H7 (cell line): ENCODE measurements at regions not wholly inside any gene's neighbourhood (a gene's known extent, or its start where the extent isn't known, plus 50 kb on each side); places are given as distances from the start of the nearest gene placed in this dataset.
"Not testable (repeated sequence)": the region's sequence is repeated elsewhere in the genome, so short reads cannot be mapped to it uniquely, and the experiment has no call there.

Experiments
- DNase-seq: peaks from one replicate; pipeline ENCODE4 v3.0.0; 2012
- H3K27me3 ChIP-seq: 2 replicates; pipeline ENCODE4 v1.6.0; 2011; ENCODE audit warnings: mild to moderate bottlenecking, low read length; ENCODE audit not compliant: control insufficient read depth, insufficient read depth
- H3K36me3 ChIP-seq: replicated peaks from 2 replicates; pipeline ENCODE4 v1.5.1; 2011; ENCODE audit warnings: low read length; ENCODE audit not compliant: control insufficient read depth, insufficient read depth
- H3K4me3 ChIP-seq: 2 replicates; pipeline ENCODE4 v1.5.1; 2011; ENCODE audit warnings: low read depth, mild to moderate bottlenecking, control low read depth, low read length, moderate library complexity; ENCODE audit not compliant: insufficient read depth

- Histone ChIP-seq H3K4me3 (no peak overlapping the region), H3K36me3 (no peaks in the 10 kb centered on the region), H3K27me3 (no peaks in the 10 kb centered on the region)
- DNase-seq, result peak; percentile 10
These were observed 188.8 kb downstream of the RCHY1 start for GRCh38 chr4:75325318-75325979.

- no peaks in the 10 kb centered on the region for H3K27me3 ChIP-seq
- no peaks in the 10 kb centered on the region for H3K36me3 ChIP-seq
- no peak for DNase-seq
- no peak overlapping the region for H3K4me3 ChIP-seq
These were observed 192.7 kb downstream of the RCHY1 start for GRCh38 chr4:75321484-75321883.

DNA sequence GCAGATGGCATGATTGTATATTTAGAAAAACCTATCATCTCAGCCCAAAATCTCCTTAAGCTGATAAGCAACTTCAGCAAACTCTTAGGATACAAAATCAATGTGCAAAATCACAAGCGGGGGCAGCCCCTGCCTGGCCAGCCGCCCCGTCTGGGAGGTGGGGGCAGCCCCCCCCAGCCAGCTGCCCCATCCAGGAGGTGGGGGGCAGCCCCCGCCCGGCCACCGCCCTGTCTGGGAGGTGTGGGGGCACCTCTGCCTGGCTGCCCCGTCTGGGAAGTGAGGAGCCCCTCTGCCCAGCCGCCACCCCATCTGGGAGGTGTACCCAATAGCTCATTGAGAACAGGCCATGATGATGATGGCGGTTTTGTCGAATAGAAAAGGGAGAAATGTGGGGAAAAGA is 196.6 kb downstream of the RCHY1 start:
- not testable (repeated sequence) for DNase-seq, H3K4me3 ChIP-seq, H3K36me3 ChIP-seq, H3K27me3 ChIP-seq

DNA sequence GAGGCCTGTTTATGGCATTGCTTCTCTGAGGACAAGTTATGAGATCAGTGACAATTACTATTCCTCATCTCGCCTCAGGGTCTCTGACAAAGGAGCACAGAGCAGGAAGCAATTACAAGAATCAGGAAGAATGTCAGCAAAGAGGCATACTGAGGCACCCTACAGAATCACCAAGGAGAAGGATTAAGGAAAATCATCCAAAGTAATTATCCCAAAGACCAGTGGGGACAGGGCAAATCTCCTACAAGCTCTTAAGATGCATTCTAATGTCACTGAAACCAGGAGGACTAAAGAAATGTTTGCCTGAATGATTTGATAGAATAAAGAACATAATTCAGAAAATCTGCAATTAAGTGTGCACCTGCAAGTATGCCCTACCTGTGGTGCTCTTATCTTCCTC is 206.2 kb downstream of the RCHY1 start:
- Histone ChIP-seq H3K4me3 (no peak overlapping the region), H3K36me3 (no peaks in the 10 kb centered on the region), H3K27me3 (no peaks in the 10 kb centered on the region)
- DNase-seq, result no peak

GRCh38 chr4:75306506-75306905 is 207.7 kb downstream of the RCHY1 start:
- DNase-seq, result no peak
- no peaks in the 10 kb centered on the region for H3K27me3 ChIP-seq
- H3K4me3 ChIP-seq, result no peak overlapping the region
- H3K36me3 ChIP-seq, result no peaks in the 10 kb centered on the region

GRCh38 chr4:75302648-75303047 is 211.6 kb downstream of the RCHY1 start:
- Histone ChIP-seq H3K36me3 (no peaks in the 10 kb centered on the region), H3K4me3 (no peak overlapping the region), H3K27me3 (no peaks in the 10 kb centered on the region)
- no peak for DNase-seq

DNA sequence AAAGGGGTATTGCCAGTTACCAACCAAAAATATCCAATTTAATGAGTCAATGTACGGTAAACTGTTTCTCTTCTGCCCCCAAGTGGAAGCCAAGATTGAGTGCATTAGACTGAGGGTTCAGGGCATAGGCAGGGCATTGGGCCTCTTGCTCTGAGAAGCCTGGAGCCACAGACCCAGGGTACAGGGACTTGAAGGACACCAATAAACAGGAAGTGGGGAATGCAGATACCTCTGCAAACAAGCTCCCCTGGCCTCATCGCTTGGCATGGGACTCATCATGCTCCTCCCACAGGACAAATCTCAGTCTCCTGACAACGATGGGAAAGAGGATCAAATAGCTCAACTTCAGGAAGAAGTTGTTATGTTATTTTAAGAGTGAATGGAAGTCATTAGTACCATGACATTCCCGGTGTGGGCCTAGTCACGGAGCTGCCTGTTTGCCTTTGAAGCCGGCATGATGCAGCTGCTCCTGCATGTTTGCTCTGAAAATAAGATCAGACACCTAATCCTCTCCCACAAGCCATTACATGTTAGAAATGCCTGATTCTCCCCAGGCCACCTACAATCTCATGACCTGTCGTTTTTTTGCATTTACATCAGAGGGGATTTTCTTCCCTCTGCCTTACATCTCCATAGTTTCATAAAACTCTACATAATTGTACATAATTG is 224.2 kb downstream of the RCHY1 start:
- H3K27me3 ChIP-seq, result no peaks in the 10 kb centered on the region
- H3K36me3 ChIP-seq, result no peaks in the 10 kb centered on the region
- peak; percentile 26 for DNase-seq
- no peak overlapping the region for H3K4me3 ChIP-seq

DNA sequence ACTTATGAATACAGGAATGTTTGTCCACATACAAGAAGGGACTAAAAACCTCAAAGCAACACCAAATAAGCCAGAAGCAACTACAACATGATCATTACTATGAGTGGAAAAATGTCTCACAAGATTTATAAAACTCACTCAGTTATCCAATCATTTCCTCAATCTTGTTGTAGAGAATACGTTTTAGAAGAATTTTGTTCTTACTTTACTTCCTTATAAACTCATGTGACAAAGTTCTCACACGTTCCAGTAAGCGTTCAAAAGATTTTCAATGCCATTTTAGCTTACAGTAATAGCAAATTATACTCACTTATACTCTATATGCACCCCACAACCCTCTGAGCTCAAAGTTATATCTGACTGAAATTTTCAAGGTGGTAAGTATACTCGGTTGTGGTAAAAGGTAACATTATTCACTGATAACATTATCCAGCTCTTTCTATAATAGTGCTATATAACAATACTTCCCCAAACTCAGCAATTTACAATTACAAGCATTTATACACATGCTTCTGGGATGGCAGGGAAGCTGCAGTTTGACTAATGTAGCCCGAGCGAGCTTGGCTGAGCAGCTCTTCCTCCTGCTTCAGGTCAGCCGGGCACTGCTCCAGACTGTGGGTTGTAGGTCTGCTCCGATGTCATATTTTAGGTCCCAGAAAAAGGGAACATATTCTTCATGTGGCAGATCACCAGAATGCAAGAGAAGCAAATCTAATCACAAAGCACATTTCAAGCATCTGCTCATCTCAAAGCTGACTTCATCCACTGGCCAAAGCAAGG is 226.3 kb downstream of the RCHY1 start:
- no peaks in the 10 kb centered on the region for H3K36me3 ChIP-seq
- DNase-seq, result no peak
- no peak overlapping the region for H3K4me3 ChIP-seq
- H3K27me3 ChIP-seq, result no peaks in the 10 kb centered on the region

GRCh38 chr4:75285837-75286236 is 228.4 kb downstream of the RCHY1 start:
- Histone ChIP-seq H3K4me3 (no peak overlapping the region), H3K36me3 (no peaks in the 10 kb centered on the region), H3K27me3 (no peaks in the 10 kb centered on the region)
- no peak for DNase-seq

DNA sequence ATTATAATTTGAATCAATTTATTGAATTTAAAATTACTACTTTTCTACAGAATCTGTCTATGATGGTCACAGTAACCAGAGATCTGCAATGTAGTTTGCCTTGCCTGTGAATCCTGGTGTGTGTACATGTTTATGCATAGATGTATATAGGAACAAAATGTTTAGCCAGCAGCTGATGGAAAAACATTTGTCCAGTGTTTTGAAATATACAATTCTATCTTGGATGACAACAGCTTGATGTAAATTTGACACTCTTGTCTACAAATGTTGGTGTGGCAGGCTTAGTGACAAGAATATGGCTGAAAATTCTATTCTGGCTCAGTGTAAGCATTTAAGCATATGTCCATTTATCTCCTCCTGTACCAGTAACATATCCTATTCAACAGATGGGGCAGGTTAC is 229.4 kb downstream of the RCHY1 start:
- no peak for DNase-seq
- Histone ChIP-seq H3K4me3 (no peak overlapping the region), H3K27me3 (no peaks in the 10 kb centered on the region), H3K36me3 (no peaks in the 10 kb centered on the region)

DNA sequence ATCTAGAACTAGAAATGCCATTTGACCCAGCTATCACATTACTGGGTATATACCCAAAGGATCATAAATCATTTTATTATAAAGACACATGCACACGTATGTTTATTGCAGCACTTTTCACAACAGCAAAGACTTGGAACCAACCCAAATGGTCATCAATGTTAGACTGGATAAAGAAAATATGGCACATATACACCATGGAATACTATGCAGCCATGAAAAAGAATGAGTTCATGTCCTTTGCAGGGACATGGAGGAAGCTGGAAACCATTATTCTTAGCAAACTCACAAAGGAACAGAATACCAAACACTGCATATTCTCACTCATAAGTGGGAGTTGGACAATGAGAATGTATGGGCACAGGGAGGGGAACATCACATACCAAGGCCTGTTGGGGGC is 233.7 kb downstream of the RCHY1 start:
- H3K4me3 ChIP-seq, H3K36me3 ChIP-seq, DNase-seq, H3K27me3 ChIP-seq: not testable (repeated sequence)

DNA sequence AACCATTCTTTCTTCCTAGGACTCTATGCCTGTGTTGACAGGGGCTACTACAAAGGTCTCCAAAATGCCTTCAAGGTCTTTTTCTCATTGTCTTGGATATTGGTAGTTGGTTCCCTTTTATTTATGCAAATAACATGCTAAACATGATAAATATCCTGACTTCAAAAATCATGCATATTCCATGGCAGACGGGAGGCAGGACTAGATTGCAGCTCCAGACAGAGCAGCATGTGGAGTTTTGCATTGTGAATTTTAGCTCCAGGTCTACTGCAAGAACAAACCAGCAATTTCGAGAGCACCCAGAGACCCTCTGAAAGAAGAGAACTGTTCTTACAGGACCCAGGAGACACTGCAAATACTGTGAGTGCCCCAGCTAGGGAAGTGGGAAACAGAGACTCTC is 254.9 kb downstream of the RCHY1 start:
- Histone ChIP-seq H3K36me3 (no peaks in the 10 kb centered on the region), H3K4me3 (no peak overlapping the region), H3K27me3 (no peaks in the 10 kb centered on the region)
- no peak for DNase-seq

DNA sequence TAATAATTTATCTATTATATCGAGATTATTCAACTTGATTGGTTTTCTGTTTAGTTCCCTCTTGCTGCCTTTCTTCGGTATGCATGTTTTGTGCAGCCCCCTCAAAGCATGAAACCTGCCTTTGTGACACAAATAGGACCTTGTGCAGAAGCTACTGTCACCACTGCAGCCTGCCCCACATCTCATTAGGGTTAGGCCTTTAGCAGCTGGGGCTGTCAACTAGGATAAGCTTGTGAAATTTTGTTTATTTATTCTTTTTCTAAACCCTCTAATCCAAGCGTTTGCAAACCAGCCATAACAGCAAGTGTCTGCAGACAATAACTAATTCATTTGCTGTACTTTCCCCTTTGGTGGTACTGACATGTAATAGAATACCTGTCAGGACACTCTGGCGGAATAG is 258.9 kb downstream of the RCHY1 start:
- H3K27me3 ChIP-seq, result no peaks in the 10 kb centered on the region
- DNase-seq, result no peak
- H3K4me3 ChIP-seq, result no peak overlapping the region
- H3K36me3 ChIP-seq, result no peaks in the 10 kb centered on the region

DNA sequence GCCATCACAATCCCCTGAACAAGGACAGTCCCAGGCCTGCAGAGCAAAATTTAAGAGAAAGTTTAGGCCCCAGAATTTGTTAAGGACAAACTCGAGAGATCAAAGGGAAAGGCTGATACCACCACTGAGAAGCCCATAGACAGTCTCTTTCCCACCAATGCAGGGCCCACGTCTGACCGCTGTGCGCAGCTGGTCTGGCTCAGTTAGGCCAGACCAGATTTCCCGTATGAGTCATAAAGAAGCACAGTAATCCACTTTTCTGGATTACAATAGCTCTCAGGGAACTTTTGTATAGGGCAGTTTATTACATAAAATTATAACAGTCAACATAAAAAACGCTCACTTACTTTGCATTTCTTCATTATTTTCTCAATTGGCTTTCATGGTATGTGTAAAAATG is 259.5 kb downstream of the RCHY1 start:
- Histone ChIP-seq H3K27me3 (no peaks in the 10 kb centered on the region), H3K36me3 (no peaks in the 10 kb centered on the region), H3K4me3 (no peak overlapping the region)
- DNase-seq, result no peak

DNA sequence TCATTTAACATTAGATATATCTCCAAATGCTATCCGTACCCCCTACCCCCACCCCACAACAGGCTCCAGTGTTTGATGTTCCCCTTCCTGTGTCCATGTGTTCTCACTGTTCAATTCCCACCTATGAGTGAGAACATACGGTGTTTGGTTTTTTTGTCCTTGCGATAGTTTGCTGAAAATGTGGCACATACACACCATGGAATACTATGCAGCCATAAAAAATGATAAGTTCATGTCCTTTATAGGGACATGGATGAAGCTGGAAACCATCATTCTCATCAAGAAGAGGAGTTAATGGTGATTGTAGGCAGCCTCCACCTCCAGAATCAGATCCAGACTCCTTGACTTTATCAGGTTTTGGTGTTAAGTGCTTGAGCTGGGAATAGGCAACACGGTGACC is 261.1 kb downstream of the RCHY1 start:
- not testable (repeated sequence) for H3K4me3 ChIP-seq, DNase-seq, H3K36me3 ChIP-seq

More for the DNA sequence above, 261.1 kb downstream of the RCHY1 start:
- not testable (repeated sequence) for H3K27me3 ChIP-seq
